Liver (tissue), 3 donors: ENCODE measurements at regions not wholly inside any gene's neighbourhood (a gene's known extent, or its start where the extent isn't known, plus 50 kb on each side); places are given as distances from the start of the nearest gene placed in this dataset.

Experiments used
- GABPA ChIP-seq, 2 donors: IDR thresholded peaks in 1 of 2; conservative IDR thresholded peaks in 1 of 2; 2 replicates each; pipeline ENCODE4 v1.6.1; 2016; ENCODE audit warnings: antibody characterized with exemption in 2 of 2, mild to moderate bottlenecking in 1 of 2, moderate library complexity in 1 of 2
- MAX ChIP-seq: IDR thresholded peaks from 2 replicates; pipeline ENCODE4 v1.6.1; 2016; ENCODE audit warnings: antibody characterized with exemption
- RAD21 ChIP-seq, 2 donors: IDR thresholded peaks; 2 replicates each; pipeline ENCODE4 v1.6.1; 2016; ENCODE audit warnings: antibody characterized with exemption in 2 of 2, mild to moderate bottlenecking in 2 of 2
- RXRA ChIP-seq, 2 donors: IDR thresholded peaks; 2 replicates each; pipeline ENCODE4 v1.6.1; 2017 to 2018; ENCODE audit warnings: antibody characterized with exemption in 2 of 2, mild to moderate bottlenecking in 1 of 2
- TF ChIP-seq, protein P1 (sequence below): fragments of 150-350 bp; IDR thresholded peaks from 2 replicates; pipeline ENCODE4 v1.5.1; 2017; ENCODE audit warnings: improper control_type of control experiment, low read depth, low read length; ENCODE audit not compliant: missing input control
- TF ChIP-seq, protein P2 (sequence below): IDR thresholded peaks from 2 replicates; pipeline ENCODE4 v1.6.1; 2016; ENCODE audit warnings: antibody characterized with exemption, mild to moderate bottlenecking
- TF ChIP-seq, protein P3 (sequence below): IDR thresholded peaks from 2 replicates; pipeline ENCODE4 v1.6.1; 2016; ENCODE audit warnings: antibody characterized with exemption
- donor health status: healthy.
- donor health status: healthy.

DNA sequence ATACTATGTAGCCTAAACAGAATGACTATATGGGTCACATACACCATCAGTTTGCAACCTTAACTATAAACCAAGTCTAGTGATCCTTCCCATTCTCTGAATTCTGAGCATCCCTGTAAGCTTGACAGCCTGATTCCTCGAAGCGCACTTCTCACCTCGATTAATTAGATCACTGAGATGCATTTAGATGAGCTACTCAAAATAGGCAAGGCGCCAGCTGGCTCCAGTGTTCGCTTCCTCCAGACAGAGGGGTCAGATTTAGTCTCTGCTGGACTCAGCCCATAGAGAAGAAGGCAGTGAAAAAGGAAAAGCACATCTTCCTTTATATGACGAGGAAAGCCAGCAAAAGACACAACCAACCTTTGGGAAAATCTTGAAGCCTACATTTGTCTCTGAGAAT is 371.5 kb downstream of the MLLT3 start:
- TF ChIP-seq, protein P1, sequence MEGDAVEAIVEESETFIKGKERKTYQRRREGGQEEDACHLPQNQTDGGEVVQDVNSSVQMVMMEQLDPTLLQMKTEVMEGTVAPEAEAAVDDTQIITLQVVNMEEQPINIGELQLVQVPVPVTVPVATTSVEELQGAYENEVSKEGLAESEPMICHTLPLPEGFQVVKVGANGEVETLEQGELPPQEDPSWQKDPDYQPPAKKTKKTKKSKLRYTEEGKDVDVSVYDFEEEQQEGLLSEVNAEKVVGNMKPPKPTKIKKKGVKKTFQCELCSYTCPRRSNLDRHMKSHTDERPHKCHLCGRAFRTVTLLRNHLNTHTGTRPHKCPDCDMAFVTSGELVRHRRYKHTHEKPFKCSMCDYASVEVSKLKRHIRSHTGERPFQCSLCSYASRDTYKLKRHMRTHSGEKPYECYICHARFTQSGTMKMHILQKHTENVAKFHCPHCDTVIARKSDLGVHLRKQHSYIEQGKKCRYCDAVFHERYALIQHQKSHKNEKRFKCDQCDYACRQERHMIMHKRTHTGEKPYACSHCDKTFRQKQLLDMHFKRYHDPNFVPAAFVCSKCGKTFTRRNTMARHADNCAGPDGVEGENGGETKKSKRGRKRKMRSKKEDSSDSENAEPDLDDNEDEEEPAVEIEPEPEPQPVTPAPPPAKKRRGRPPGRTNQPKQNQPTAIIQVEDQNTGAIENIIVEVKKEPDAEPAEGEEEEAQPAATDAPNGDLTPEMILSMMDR, result no peak
- TF ChIP-seq GABPA (IDR thresholded peaks at IDR 0.05 in 1 of 2, conservative IDR thresholded peaks at IDR 0.05 in 1 of 2), result no peak
- TF ChIP-seq MAX, result no peak
- TF ChIP-seq RAD21 (IDR thresholded peaks at IDR 0.05), result no peak
- TF ChIP-seq RXRA (IDR thresholded peaks at IDR 0.05), result no peak
- TF ChIP-seq, protein P2, sequence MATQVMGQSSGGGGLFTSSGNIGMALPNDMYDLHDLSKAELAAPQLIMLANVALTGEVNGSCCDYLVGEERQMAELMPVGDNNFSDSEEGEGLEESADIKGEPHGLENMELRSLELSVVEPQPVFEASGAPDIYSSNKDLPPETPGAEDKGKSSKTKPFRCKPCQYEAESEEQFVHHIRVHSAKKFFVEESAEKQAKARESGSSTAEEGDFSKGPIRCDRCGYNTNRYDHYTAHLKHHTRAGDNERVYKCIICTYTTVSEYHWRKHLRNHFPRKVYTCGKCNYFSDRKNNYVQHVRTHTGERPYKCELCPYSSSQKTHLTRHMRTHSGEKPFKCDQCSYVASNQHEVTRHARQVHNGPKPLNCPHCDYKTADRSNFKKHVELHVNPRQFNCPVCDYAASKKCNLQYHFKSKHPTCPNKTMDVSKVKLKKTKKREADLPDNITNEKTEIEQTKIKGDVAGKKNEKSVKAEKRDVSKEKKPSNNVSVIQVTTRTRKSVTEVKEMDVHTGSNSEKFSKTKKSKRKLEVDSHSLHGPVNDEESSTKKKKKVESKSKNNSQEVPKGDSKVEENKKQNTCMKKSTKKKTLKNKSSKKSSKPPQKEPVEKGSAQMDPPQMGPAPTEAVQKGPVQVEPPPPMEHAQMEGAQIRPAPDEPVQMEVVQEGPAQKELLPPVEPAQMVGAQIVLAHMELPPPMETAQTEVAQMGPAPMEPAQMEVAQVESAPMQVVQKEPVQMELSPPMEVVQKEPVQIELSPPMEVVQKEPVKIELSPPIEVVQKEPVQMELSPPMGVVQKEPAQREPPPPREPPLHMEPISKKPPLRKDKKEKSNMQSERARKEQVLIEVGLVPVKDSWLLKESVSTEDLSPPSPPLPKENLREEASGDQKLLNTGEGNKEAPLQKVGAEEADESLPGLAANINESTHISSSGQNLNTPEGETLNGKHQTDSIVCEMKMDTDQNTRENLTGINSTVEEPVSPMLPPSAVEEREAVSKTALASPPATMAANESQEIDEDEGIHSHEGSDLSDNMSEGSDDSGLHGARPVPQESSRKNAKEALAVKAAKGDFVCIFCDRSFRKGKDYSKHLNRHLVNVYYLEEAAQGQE, result no peak
- TF ChIP-seq, protein P3, sequence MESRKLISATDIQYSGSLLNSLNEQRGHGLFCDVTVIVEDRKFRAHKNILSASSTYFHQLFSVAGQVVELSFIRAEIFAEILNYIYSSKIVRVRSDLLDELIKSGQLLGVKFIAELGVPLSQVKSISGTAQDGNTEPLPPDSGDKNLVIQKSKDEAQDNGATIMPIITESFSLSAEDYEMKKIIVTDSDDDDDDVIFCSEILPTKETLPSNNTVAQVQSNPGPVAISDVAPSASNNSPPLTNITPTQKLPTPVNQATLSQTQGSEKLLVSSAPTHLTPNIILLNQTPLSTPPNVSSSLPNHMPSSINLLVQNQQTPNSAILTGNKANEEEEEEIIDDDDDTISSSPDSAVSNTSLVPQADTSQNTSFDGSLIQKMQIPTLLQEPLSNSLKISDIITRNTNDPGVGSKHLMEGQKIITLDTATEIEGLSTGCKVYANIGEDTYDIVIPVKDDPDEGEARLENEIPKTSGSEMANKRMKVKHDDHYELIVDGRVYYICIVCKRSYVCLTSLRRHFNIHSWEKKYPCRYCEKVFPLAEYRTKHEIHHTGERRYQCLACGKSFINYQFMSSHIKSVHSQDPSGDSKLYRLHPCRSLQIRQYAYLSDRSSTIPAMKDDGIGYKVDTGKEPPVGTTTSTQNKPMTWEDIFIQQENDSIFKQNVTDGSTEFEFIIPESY, result no peak
